GM19023 (cell line): ENCODE measurements at regions not wholly inside any gene's neighbourhood (a gene's known extent, or its start where the extent isn't known, plus 50 kb on each side); places are given as distances from the start of the nearest gene placed in this dataset.

Experiments
- ATAC-seq: cut with Tn5 transposase; IDR thresholded peaks from one replicate; pipeline ENCODE4 v1.9.1; 2021; ENCODE audit warnings: mild to moderate bottlenecking, moderate library complexity; ENCODE audit not compliant: unreplicated experiment

GRCh38 chr4:153034681-153035080, 98.6 kb downstream of the FHDC1 start:
- no peak for ATAC-seq

- ATAC-seq, result no peak
Measured at GRCh38 chr4:153036931-153037482, 100.9 kb downstream of the FHDC1 start.

GRCh38 chr4:153038623-153039311, 102.6 kb downstream of the FHDC1 start:
- no peak for ATAC-seq

- ATAC-seq, result no peak
Measured at GRCh38 chr4:153039542-153040185, 103.5 kb downstream of the FHDC1 start.

- ATAC-seq, result no peak
Measured at GRCh38 chr4:153040677-153041076, 104.6 kb downstream of the FHDC1 start.

- ATAC-seq, result no peak
Measured at GRCh38 chr4:153044036-153044435, 107.9 kb downstream of the FHDC1 start.

- no peak for ATAC-seq
Measured at GRCh38 chr4:153045111-153045982, 109.2 kb downstream of the FHDC1 start.

- ATAC-seq, result no peak
Measured at GRCh38 chr4:153058671-153059060, 122.5 kb downstream of the FHDC1 start.

- ATAC-seq, result no peak
Measured at GRCh38 chr4:153060196-153060595, 124.1 kb downstream of the FHDC1 start.

- ATAC-seq, result no peak
Measured at GRCh38 chr4:153061971-153062370, 125.8 kb downstream of the FHDC1 start.

- no peak for ATAC-seq
Measured at GRCh38 chr4:153062652-153063168, 126.6 kb downstream of the FHDC1 start.

- no peak for ATAC-seq
Measured at GRCh38 chr4:153063490-153063889, 127.4 kb downstream of the FHDC1 start.

- ATAC-seq, result no peak
Measured at GRCh38 chr4:153064571-153064970, 128.4 kb downstream of the FHDC1 start.

- ATAC-seq, result no peak
Measured at GRCh38 chr4:153065276-153065675, 129.2 kb downstream of the FHDC1 start.

GRCh38 chr4:153067376-153067775, 131.3 kb downstream of the FHDC1 start:
- no peak for ATAC-seq

GRCh38 chr4:153068751-153069150, 132.6 kb downstream of the FHDC1 start:
- no peak for ATAC-seq

- ATAC-seq, result no peak
Measured at GRCh38 chr4:153071958-153072598, 132.2 kb upstream of the TRIM2 start.

- no peak for ATAC-seq
Measured at GRCh38 chr4:153072661-153073060, 131.6 kb upstream of the TRIM2 start.

- ATAC-seq, result no peak
Measured at GRCh38 chr4:153074486-153074885, 129.8 kb upstream of the TRIM2 start.

GRCh38 chr4:153074936-153075630, 129.2 kb upstream of the TRIM2 start:
- no peak for ATAC-seq
